CD4-positive, alpha-beta T cell treated with Interleukin-4 for 4 hours (primary cell): ENCODE measurements at regions not wholly inside any gene's neighbourhood (a gene's known extent, or its start where the extent isn't known, plus 50 kb on each side); places are given as distances from the start of the nearest gene placed in this dataset.

Experiments used
- DNase-seq: peaks from one replicate; pipeline ENCODE4 v3.0.0-alpha.2; 2020

DNA sequence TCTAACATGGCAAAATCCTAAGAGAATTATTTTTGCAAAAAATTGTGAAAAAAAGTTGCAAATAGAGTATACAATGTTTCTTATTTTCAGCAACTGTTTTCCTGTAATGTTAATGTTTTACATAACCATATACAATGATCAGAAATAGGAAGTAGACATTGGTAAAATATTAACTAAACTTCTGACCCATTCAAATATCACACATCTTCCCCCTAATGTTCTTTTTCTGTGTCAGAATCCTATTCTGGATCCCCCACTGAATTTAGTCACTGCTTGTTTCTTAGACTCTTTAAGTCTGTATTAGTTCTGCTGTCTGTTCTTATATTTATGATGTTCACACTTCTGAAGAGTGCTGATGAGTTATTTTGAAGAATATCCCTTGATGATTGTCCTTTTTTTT, 62.0 kb downstream of the HFE start:
- no peak for DNase-seq

- DNase-seq, result no peak
Observed at GRCh38 chr6:26152226-26153101, 65.2 kb downstream of the HFE start.

- no peak for DNase-seq
Observed at GRCh38 chr6:26155061-26155930, 68.1 kb downstream of the HFE start.

- peak; percentile 90 for DNase-seq
Observed at GRCh38 chr6:26156105-26156849, 69.0 kb downstream of the HFE start.

DNA sequence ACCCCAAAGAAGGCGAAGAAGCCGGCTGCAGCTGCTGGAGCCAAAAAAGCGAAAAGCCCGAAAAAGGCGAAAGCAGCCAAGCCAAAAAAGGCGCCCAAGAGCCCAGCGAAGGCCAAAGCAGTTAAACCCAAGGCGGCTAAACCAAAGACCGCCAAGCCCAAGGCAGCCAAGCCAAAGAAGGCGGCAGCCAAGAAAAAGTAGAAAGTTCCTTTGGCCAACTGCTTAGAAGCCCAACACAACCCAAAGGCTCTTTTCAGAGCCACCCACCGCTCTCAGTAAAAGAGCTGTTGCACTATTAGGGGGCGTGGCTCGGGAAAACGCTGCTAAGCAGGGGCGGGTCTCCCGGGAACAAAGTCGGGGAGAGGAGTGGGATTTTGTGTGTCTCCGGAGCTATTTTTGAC, 69.6 kb downstream of the HFE start:
- peak; percentile 52 for DNase-seq

DNA sequence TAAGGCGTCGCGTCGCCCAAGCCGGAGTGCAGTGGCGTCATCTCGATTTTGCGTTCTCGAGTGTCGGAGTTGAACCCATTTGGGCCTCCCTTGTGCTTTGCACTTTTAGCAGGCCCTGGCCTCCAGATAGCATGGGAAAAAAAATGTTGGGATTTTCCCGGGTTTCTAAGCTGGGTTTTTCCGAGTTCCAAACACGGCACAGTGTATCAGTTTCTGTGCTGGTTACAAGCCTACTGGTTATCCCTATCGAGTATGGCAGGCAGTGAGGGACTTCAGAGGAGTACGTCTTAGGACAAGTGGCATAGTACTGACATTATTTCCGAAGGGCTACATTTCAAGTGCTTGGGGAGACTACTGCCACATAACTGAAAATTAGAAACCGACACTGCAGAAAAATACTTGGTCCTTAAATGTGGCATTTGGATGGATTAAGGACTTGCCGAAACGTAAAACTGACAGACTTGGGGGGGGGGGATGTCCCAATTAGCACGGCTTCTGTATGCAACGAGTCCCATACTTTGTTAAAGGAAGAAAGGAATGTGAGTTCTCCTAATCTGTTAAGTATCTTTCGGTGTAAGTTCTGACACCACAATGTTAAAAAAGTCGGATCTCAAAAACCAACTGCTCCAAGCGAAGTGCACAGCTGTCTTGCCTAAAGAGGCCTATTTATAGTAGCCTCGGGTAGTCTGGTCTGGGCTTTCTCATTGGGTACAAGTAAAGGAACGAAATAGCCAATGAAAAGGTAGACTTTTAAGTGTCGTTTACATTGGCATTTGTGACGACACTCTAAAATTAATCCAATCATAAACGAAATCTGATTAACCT, 70.2 kb downstream of the HFE start:
- DNase-seq, result peak; percentile 98

DNA sequence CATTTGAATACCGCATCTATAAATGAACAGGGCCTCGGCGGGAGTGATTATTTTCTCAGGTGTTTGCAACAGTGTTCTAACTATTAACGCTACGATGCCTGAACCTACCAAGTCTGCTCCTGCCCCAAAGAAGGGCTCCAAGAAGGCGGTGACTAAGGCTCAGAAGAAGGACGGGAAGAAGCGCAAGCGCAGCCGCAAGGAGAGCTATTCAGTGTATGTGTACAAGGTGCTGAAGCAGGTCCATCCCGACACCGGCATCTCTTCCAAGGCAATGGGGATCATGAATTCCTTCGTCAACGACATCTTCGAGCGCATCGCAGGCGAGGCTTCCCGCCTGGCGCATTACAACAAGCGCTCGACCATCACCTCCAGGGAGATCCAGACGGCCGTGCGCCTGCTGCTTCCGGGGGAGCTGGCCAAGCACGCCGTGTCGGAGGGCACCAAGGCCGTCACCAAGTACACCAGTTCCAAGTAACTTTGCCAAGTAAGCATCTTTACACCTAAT, 70.9 kb downstream of the HFE start:
- DNase-seq, result no peak

DNA sequence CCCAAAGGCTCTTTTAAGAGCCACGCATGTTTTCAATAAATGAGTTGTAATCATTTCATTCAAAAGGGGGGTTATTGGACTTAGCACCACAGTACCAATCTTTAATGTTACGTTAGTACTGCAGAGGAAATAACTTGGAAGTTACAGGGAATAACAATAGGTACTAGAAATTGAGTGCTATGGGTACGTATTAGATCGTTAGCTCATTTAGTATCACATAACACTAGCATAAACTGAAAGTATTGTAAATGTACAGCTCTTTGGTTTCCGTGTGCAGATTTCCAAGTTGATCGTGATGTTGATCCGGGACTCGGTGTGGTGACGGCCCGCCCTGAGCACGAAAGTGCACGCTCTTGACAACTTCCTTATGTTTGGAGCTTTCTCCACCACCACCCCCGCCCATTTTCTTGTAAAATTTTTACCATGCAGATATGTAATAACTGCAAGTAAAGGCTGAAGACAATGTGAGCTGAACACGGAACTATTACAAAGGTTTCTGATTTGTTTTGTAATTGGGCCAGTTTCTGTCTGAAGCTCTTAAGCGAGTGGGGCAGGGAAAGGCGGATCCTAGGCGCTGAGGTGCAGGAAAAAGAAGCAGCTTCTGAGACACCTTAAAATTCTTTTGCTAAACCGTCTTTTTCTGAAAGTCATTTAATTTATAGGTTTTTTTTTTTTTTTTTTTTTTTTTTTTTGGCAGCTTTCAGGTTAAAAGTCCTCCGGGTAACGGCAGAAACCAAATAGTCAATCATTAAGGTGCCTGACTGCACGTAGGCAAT, 71.5 kb downstream of the HFE start:
- peak; percentile 67 for DNase-seq

DNA sequence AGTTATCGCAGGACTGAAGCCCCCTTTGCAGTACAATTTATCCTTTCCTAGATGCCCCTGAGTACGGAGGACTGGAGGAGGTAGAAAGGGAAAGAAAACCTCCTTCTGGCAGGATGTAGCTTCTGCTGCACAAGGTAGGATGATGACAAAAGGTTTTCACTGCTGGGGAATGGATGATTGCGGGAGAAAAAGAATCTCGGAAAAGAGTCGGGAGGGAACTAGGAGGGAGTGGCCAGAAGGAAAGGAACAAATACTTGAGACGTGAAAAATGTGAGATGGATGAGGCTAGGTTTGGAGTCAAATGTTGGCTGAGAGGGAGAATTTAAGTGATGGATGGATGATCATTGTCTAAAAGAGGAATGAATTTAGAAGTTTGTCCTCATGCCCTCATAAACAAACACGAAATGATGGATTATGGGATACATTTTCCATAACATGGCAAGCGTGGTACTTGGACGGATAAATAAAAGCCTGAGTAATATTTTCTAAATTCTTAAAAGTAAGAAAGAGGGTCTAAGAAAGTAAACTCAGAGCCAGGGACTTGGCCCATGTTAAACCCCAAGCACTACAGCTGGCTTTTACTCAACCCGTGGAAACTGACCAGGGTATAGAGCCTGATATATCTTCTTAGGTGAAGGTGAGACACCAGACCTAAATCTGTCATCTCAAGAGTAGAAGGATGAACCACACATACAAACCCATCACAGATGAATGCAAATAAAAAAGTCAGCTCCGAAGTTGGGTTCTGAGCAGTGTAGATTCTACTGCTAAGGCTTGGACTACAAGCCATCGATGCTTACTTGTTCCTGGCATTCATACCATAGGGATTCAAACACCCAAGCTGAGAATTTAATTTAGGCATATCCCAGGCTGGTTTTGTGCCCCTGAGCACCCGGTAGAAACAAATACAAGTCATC, 72.4 kb downstream of the HFE start:
- DNase-seq, result no peak

- no peak for DNase-seq
Observed at GRCh38 chr6:26161322-26161721, 74.1 kb downstream of the HFE start.

- no peak for DNase-seq
Observed at GRCh38 chr6:26162399-26162798, 75.2 kb downstream of the HFE start.

GRCh38 chr6:26163427-26164119, 76.3 kb downstream of the HFE start:
- DNase-seq, result no peak

- DNase-seq, result no peak
Observed at GRCh38 chr6:26164120-26164505, 76.9 kb downstream of the HFE start.

- no peak for DNase-seq
Observed at GRCh38 chr6:26165261-26165790, 78.1 kb downstream of the HFE start.

DNA sequence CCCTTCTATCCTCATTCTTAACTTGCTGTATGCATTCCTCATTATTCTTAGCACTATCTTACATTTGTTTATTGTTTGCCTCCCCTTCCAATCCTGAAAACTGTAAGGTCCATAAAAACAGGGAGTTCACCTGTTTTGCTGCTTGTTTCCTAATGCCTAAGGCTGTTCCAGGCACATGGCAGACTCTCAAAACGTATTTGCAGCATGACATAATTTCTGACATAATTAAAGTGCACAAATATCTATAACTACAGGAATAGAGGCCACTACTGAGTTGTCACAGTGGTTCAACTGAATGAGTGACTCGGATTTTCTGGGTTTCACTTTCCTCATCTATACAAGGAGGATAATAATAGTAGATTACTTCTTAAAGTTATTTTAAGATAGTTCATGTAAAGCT, 83.0 kb downstream of the HFE start:
- DNase-seq, result peak; percentile 27

DNA sequence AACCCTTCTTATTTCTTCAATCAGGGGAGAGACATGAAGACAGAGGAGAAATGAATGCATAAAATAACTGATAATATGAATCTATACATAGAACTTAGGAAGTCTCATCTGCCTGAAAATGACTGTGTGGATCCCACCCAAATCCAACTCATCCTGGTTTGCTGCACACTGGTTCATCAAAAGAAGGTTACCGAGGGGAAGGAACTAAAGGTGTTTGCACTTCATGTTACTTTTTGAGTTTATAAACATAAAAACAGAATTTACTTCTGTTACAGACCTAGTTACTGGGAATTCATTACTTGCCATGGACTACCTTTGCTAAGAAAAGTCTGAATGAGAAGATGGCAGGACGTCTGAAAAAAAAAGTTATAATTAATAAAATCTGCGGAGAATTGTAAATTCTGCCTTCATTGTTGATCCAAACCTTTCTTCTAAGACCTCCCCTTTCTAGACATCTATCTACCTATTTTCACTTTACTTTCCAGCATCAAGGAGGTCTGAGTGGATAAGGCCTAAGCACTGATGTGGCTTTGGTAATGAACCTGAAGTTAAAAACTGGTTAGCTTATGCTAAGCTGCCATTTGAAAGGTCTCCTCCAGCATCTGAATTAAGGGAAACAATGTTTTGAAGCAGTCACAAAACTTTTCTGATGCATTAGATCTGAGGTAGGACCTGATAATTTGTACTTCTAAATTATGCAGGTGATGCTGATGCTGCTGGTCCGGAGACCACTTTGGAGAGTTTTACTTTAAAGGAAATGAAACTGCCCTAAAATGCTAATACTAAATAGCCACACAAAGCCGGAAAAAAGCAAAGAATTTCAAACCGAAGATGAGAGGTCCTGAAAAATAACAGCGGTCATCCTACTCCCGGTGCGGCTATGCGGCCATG, 84.0 kb downstream of the HFE start:
- no peak for DNase-seq

GRCh38 chr6:26172608-26172968, 85.4 kb downstream of the HFE start:
- DNase-seq, result peak; percentile 37

GRCh38 chr6:26173836-26174145, 86.6 kb downstream of the HFE start:
- DNase-seq, result no peak

DNA sequence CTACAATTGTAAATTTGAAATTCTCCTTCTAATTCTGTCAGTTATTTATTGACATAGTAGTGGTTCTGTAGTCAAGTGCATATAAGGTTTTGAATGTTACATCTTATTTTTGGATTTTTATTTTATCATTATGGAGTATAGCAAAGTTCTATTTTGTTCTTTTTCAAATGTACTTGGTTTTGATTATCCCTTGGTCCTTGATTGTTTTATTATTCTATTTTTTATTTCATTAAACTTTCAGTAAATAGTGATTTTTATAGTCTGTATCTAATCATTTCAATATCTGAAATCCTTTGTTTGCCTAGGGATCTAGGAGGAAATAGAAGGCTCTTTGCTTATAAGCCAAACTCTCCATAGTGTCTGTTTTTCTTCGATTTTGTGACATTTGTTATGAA, 87.8 kb downstream of the HFE start:
- no peak for DNase-seq
